Activated B cell treated with CpG ODN at 0.5 μM for 24 hours (primary cell): ENCODE measurements at regions not wholly inside any gene's neighbourhood (a gene's known extent, or its start where the extent isn't known, plus 50 kb on each side); places are given as distances from the start of the nearest gene placed in this dataset.

Experiments
- ATAC-seq: fragments of 200-7000 bp; cut with Tn5 transposase; one replicate; pipeline ENCODE4 v1.10.0; 2021; ENCODE audit warnings: low read depth, mild to moderate bottlenecking, moderate library complexity
- CTCF ChIA-PET: fragments of 350-600 bp; sonication (Branson Sonifier 250); formaldehyde crosslinking; loops from one replicate; lab custom pipeline; 2021; ENCODE audit warnings: antibody characterized with exemption; lab: Charles Lee
- POLR2A ChIA-PET: fragments of 350-600 bp; sonication (Branson Sonifier 250); formaldehyde crosslinking; loops from one replicate; lab custom pipeline; 2021; ENCODE audit warnings: antibody characterized with exemption; lab: Charles Lee
- DNase-seq: peaks from one replicate; pipeline ENCODE4 v3.0.0; 2022
- H3K27ac Mint-ChIP-seq: one replicate; pipeline ENCODE4 v1.8.0; 2020; ENCODE audit warnings: mixed read lengths
- H3K27me3 Mint-ChIP-seq: one replicate; pipeline ENCODE4 v1.8.0; 2021; ENCODE audit warnings: mixed read lengths
- H3K36me3 Mint-ChIP-seq: one replicate; pipeline ENCODE4 v1.8.0; 2021; ENCODE audit warnings: low read depth, mixed read lengths
- H3K4me1 Mint-ChIP-seq: one replicate; pipeline ENCODE4 v1.8.0; 2021; ENCODE audit warnings: mixed read lengths
- H3K4me3 Mint-ChIP-seq: one replicate; pipeline ENCODE4 v1.8.0; 2020; ENCODE audit warnings: mild to moderate bottlenecking, mixed read lengths
- H3K9me3 Mint-ChIP-seq: one replicate; pipeline ENCODE4 v1.8.0; 2020; ENCODE audit warnings: mixed read lengths
- CTCF ChIP-seq: fragments of 200-600 bp; IDR thresholded peaks from one replicate; pipeline ENCODE4 v1.8.0; 2022; ENCODE audit warnings: antibody characterized with exemption, mild to moderate bottlenecking
- intact Hi-C: fragments of 100-400 bp; cut with micrococcal nuclease; formaldehyde crosslinking; loops from one replicate; pipeline ENCODE4 v1.15.1; 2024

- ATAC-seq = no peak
- no peak overlapping the region for H3K27ac Mint-ChIP-seq
These were observed 223.3 kb upstream of the SFSWAP start for GRCh38 chr12:131487388-131488124.

GRCh38 chr12:131489718-131490117, 221.2 kb upstream of the SFSWAP start:
- no peaks in the 10 kb centered on the region for H3K9me3 Mint-ChIP-seq
- no peak for TF ChIP-seq CTCF
- intact Hi-C loops = no loop called here

More at GRCh38 chr12:131487388-131488124, 223.3 kb upstream of the SFSWAP start:
- Mint-ChIP-seq H3K36me3 (no peaks in the 10 kb centered on the region), H3K9me3 (no peaks in the 10 kb centered on the region), H3K27me3 (no peaks in the 10 kb centered on the region), H3K4me1 (no peaks in the 10 kb centered on the region), H3K4me3 (no peak overlapping the region)
- no peak for DNase-seq
- intact Hi-C loops = no loop called here
- ChIA-PET CTCF (no interaction called here), POLR2A (no interaction called here)
- TF ChIP-seq CTCF = no peak

GRCh38 chr12:131491155-131491554, 219.7 kb upstream of the SFSWAP start:
- no peak for DNase-seq
- ChIA-PET POLR2A (no interaction called here), CTCF (no interaction called here)
- Mint-ChIP-seq H3K4me1 (no peaks in the 10 kb centered on the region), H3K27ac (no peak overlapping the region), H3K9me3 (no peaks in the 10 kb centered on the region), H3K4me3 (no peak overlapping the region), H3K27me3 (no peaks in the 10 kb centered on the region), H3K36me3 (no peaks in the 10 kb centered on the region)
- ATAC-seq = no peak
- intact Hi-C loops = no loop called here
- TF ChIP-seq CTCF = no peak

More at GRCh38 chr12:131489718-131490117, 221.2 kb upstream of the SFSWAP start:
- H3K36me3 Mint-ChIP-seq = no peaks in the 10 kb centered on the region
- ATAC-seq = no peak
- no peak overlapping the region for H3K27ac Mint-ChIP-seq
- no peak for DNase-seq
- no peaks in the 10 kb centered on the region for H3K27me3 Mint-ChIP-seq
- ChIA-PET POLR2A (no interaction called here), CTCF (no interaction called here)
- H3K4me1 Mint-ChIP-seq = no peaks in the 10 kb centered on the region
- H3K4me3 Mint-ChIP-seq = no peak overlapping the region

- ATAC-seq (no peak), DNase-seq (no peak)
- H3K9me3 Mint-ChIP-seq = no peaks in the 10 kb centered on the region
- H3K27ac Mint-ChIP-seq = no peak overlapping the region
- CTCF ChIA-PET = no interaction called here
- H3K27me3 Mint-ChIP-seq = no peaks in the 10 kb centered on the region
- H3K4me3 Mint-ChIP-seq = no peak overlapping the region
- intact Hi-C loops = no loop called here
- H3K4me1 Mint-ChIP-seq = no peaks in the 10 kb centered on the region
- TF ChIP-seq CTCF = no peak
- POLR2A ChIA-PET = no interaction called here
- no peaks in the 10 kb centered on the region for H3K36me3 Mint-ChIP-seq
These were observed 218.9 kb upstream of the SFSWAP start for GRCh38 chr12:131491916-131492490.

- Mint-ChIP-seq H3K36me3 (no peaks in the 10 kb centered on the region), H3K9me3 (no peaks in the 10 kb centered on the region), H3K4me3 (no peak overlapping the region), H3K27me3 (no peaks in the 10 kb centered on the region), H3K4me1 (no peaks in the 10 kb centered on the region), H3K27ac (no peak overlapping the region)
- POLR2A ChIA-PET = no interaction called here
- CTCF ChIA-PET = no interaction called here
- ATAC-seq (no peak), DNase-seq (no peak)
- intact Hi-C loops = no loop called here
- no peak for TF ChIP-seq CTCF
These were observed 217.6 kb upstream of the SFSWAP start for GRCh38 chr12:131493068-131493826.
